ENCODE measurements at regions not wholly inside any gene's neighbourhood (a gene's known extent, or its start where the extent isn't known, plus 50 kb on each side); places are given as distances from the start of the nearest gene placed in this dataset.

GRCh38 chr19:22545751-22546150 is 88.4 kb upstream of the ZNF492 start:
- Histone ChIP-seq H3K4me1 (ENCODE audit: insufficient read depth, low read length) (no peaks in the 10 kb centered on the region), H3K36me3 (ENCODE audit: insufficient read depth, low read length) (no peaks in the 10 kb centered on the region), H3K27ac (ENCODE audit: low read depth, low read length) (no peak overlapping the region), H3K4me3 (ENCODE audit: low read length) (no peak overlapping the region), H3K27me3 (ENCODE audit: insufficient read depth, low read length, poor library complexity, severe bottlenecking) (no peaks in the 10 kb centered on the region), H3K9me3 (ENCODE audit: low read length) (no peaks in the 10 kb centered on the region)
- H3K4me3 Mint-ChIP-seq, result no peak overlapping the region
- no peak overlapping the region for H3K27ac Mint-ChIP-seq
- peaks cover 0 to 4% of the 10 kb centered on the region in 2 donors for H3K27me3 Mint-ChIP-seq
- POLR2A ChIA-PET, result no interaction called here
- CTCF ChIA-PET, result no interaction called here
- H3K9me3 Mint-ChIP-seq, result peaks cover 13 to 45% (median 32%) of the 10 kb centered on the region in 5 donors
- no peaks in the 10 kb centered on the region for H3K4me1 Mint-ChIP-seq
- DNase-seq, result no peak
- H3K36me3 Mint-ChIP-seq, result peaks cover 0 to 3% (median 0%) of the 10 kb centered on the region in 3 donors

- no peak overlapping the region for H3K4me3 ChIP-seq (ENCODE audit: low read length)
- H3K9me3 ChIP-seq (ENCODE audit: low read length), result no peaks in the 10 kb centered on the region
- ChIA-PET POLR2A (no interaction called here), CTCF (no interaction called here)
- no peaks in the 10 kb centered on the region for H3K4me1 ChIP-seq (ENCODE audit: insufficient read depth, low read length)
- peaks cover 0 to 2% of the 10 kb centered on the region in 2 donors for H3K27me3 Mint-ChIP-seq
- H3K4me1 Mint-ChIP-seq, result no peaks in the 10 kb centered on the region
- no peaks in the 10 kb centered on the region for H3K27me3 ChIP-seq (ENCODE audit: insufficient read depth, low read length, poor library complexity, severe bottlenecking)
- peaks cover 12 to 31% (median 20%) of the 10 kb centered on the region in 5 donors for H3K9me3 Mint-ChIP-seq
- H3K36me3 ChIP-seq (ENCODE audit: insufficient read depth, low read length), result no peaks in the 10 kb centered on the region
- no peak overlapping the region for H3K27ac ChIP-seq (ENCODE audit: low read depth, low read length)
- no peak for DNase-seq
- H3K36me3 Mint-ChIP-seq, result no peaks in the 10 kb centered on the region
- peak overlapping the region in 1 of 8 donors; percentile 33 for H3K27ac Mint-ChIP-seq
- H3K4me3 Mint-ChIP-seq, result no peak overlapping the region
Observed at GRCh38 chr19:22533761-22534160, 100.4 kb upstream of the ZNF492 start.

DNA sequence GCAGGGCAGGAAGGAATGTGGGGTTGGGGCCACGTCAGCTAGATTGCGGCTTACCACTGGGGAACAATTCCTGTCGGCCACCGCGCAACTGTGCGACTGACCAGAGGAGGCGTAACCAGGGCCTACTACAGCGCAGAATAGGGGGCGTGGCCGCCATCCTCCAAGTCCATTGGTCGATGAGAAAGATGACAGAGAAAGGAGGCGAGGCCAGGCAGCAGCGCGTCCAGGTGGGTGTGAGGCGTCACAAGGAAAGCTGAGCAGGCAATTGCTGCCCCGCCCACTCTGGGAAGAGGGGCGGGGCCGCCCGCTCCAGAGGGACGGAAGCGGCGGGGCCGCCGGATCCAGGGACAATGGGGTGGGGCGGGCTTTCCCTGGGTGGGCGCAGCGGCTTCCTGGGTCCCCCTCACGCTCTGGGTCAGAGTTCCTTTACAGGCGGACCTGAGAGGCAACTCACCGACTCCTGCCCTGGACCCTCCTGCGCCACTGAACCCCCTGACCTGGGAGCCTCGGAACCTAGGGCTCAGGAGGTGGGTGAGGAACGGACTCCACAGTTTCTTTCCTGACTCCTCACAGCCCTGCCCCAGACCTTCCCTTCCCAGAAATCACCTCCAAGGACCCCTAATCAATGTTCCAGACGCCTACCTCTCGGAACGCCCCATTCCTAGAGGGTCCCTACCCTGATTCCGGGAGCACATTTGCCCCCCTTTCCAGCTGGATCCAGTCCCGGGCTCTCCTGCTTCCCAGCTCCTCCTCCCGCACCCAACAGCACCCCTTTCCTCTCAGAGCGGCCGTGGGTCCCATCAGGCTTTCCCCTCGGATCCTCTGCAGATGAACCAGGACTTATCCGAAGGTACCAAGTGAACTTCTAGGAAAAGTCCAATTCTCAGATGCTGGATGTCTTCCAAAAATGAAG is 101.5 kb upstream of the ZNF492 start:
- ChIA-PET CTCF (no interaction called here), POLR2A (no interaction called here)
- H3K27me3 ChIP-seq (ENCODE audit: insufficient read depth, low read length, poor library complexity, severe bottlenecking), result no peaks in the 10 kb centered on the region
- no peaks in the 10 kb centered on the region for H3K36me3 ChIP-seq (ENCODE audit: insufficient read depth, low read length)
- H3K9me3 Mint-ChIP-seq, result peaks cover 14 to 25% (median 20%) of the 10 kb centered on the region in 5 donors
- H3K4me1 ChIP-seq (ENCODE audit: insufficient read depth, low read length), result no peaks in the 10 kb centered on the region
- no peak overlapping the region for H3K4me3 Mint-ChIP-seq
- no peak overlapping the region for H3K4me3 ChIP-seq (ENCODE audit: low read length)
- no peak overlapping the region for H3K27ac Mint-ChIP-seq
- no peak for DNase-seq
- H3K27me3 Mint-ChIP-seq, result peaks cover 0 to 2% of the 10 kb centered on the region in 2 donors
- no peak overlapping the region for H3K27ac ChIP-seq (ENCODE audit: low read depth, low read length)
- H3K4me1 Mint-ChIP-seq, result no peaks in the 10 kb centered on the region
- no peaks in the 10 kb centered on the region for H3K36me3 Mint-ChIP-seq
- H3K9me3 ChIP-seq (ENCODE audit: low read length), result no peaks in the 10 kb centered on the region

DNA sequence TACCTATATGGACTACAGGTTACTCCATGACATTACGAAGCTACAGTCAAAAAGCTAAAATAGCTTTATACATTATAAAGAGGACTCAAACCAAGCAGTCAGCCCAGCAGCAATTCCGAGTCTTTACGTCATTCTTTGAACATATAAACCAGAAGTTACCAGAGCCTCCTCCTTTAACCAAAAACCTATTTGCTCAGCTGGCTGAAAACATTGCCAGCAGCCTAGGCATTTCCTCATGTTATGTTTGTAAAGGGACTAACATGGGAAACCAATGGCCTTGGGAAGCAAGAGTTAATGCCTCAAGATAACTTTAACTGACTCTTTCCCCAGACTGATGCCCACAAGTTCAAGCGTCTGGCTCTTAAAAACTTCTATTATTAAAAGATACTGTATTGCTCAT is 104.1 kb upstream of the ZNF492 start:
- ChIA-PET POLR2A (no interaction called here), CTCF (no interaction called here)
- Mint-ChIP-seq H3K27me3 (peaks cover 0 to 2% of the 10 kb centered on the region in 2 donors), H3K9me3 (peaks cover 14 to 26% (median 16%) of the 10 kb centered on the region in 5 donors), H3K27ac (no peak overlapping the region), H3K4me1 (no peaks in the 10 kb centered on the region), H3K4me3 (no peak overlapping the region), H3K36me3 (peaks cover 0 to 2% (median 0%) of the 10 kb centered on the region in 3 donors)
- H3K4me1 ChIP-seq (ENCODE audit: insufficient read depth, low read length), result no peaks in the 10 kb centered on the region
- no peak overlapping the region for H3K4me3 ChIP-seq (ENCODE audit: low read length)
- H3K36me3 ChIP-seq (ENCODE audit: insufficient read depth, low read length), result no peaks in the 10 kb centered on the region
- no peaks in the 10 kb centered on the region for H3K9me3 ChIP-seq (ENCODE audit: low read length)
- H3K27ac ChIP-seq (ENCODE audit: low read depth, low read length), result no peak overlapping the region
- DNase-seq, result no peak
- no peaks in the 10 kb centered on the region for H3K27me3 ChIP-seq (ENCODE audit: insufficient read depth, low read length, poor library complexity, severe bottlenecking)

- Histone ChIP-seq H3K36me3 (ENCODE audit: insufficient read depth, low read length) (no peaks in the 10 kb centered on the region), H3K27me3 (ENCODE audit: insufficient read depth, low read length, poor library complexity, severe bottlenecking) (no peaks in the 10 kb centered on the region), H3K9me3 (ENCODE audit: low read length) (no peaks in the 10 kb centered on the region), H3K27ac (ENCODE audit: low read depth, low read length) (no peak overlapping the region), H3K4me1 (ENCODE audit: insufficient read depth, low read length) (no peaks in the 10 kb centered on the region), H3K4me3 (ENCODE audit: low read length) (no peak overlapping the region)
- POLR2A ChIA-PET, result no interaction called here
- Mint-ChIP-seq H3K27ac (no peak overlapping the region), H3K4me1 (no peaks in the 10 kb centered on the region), H3K27me3 (peaks cover 0 to 2% of the 10 kb centered on the region in 2 donors), H3K36me3 (peaks cover 0 to 2% (median 0%) of the 10 kb centered on the region in 3 donors), H3K9me3 (peaks cover 13 to 27% (median 18%) of the 10 kb centered on the region in 5 donors), H3K4me3 (no peak overlapping the region)
- CTCF ChIA-PET, result no interaction called here
- DNase-seq, result no peak
Observed at GRCh38 chr19:22528956-22529355, 105.2 kb upstream of the ZNF492 start.

- H3K9me3 Mint-ChIP-seq, result peaks cover 8 to 19% (median 14%) of the 10 kb centered on the region in 5 donors
- DNase-seq, result no peak
- no peaks in the 10 kb centered on the region for H3K4me1 ChIP-seq (ENCODE audit: insufficient read depth, low read length)
- H3K4me3 ChIP-seq (ENCODE audit: low read length), result no peak overlapping the region
- no peaks in the 10 kb centered on the region for H3K36me3 ChIP-seq (ENCODE audit: insufficient read depth, low read length)
- H3K4me3 Mint-ChIP-seq, result no peak overlapping the region
- CTCF ChIA-PET, result no interaction called here
- H3K36me3 Mint-ChIP-seq, result peaks cover 0 to 2% (median 0%) of the 10 kb centered on the region in 3 donors
- H3K27ac ChIP-seq (ENCODE audit: low read depth, low read length), result no peak overlapping the region
- no peaks in the 10 kb centered on the region for H3K27me3 ChIP-seq (ENCODE audit: insufficient read depth, low read length, poor library complexity, severe bottlenecking)
- peaks cover 0 to 1% of the 10 kb centered on the region in 2 donors for H3K27me3 Mint-ChIP-seq
- POLR2A ChIA-PET, result no interaction called here
- no peaks in the 10 kb centered on the region for H3K4me1 Mint-ChIP-seq
- no peak overlapping the region for H3K27ac Mint-ChIP-seq
- H3K9me3 ChIP-seq (ENCODE audit: low read length), result no peaks in the 10 kb centered on the region
Observed at GRCh38 chr19:22527554-22527953, 105.4 kb upstream of the ZNF98 start.

DNA sequence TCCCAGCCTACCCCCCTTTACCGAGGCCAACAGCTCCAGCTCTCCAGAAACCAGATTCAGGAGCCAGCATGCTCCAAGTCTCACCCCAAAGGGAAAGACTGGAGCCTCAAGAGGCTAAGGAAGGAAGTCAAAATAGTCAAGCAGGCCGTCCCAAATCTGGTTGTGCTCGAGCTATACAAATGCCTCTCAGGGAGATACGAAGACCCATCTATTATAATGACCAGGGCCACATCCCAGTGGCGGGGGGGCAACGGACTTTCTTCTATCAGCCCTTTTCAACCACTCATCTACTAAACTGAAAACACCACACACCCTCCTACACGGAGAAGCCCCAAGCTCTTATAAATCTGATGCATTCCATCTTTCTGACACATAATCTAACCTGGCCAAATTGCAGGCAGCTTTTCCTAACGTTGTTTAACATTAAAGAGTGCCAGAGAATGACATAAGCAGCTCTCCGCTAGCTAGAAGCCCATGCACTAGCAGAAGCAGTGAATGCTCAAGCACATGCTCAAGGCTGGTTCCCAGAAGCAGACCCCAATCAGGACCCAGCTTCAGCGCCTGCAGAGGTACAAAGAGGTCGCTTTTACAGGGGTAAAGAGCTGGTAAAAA is 104.6 kb upstream of the ZNF98 start:
- H3K27ac ChIP-seq (ENCODE audit: low read depth, low read length), result no peak overlapping the region
- Mint-ChIP-seq H3K27me3 (peaks cover 0 to 1% of the 10 kb centered on the region in 2 donors), H3K27ac (no peak overlapping the region), H3K4me3 (no peak overlapping the region), H3K36me3 (peaks cover 0 to 2% (median 0%) of the 10 kb centered on the region in 3 donors), H3K9me3 (peaks cover 8 to 17% (median 13%) of the 10 kb centered on the region in 5 donors), H3K4me1 (no peaks in the 10 kb centered on the region)
- H3K4me3 ChIP-seq (ENCODE audit: low read length), result no peak overlapping the region
- CTCF ChIA-PET, result no interaction called here
- H3K36me3 ChIP-seq (ENCODE audit: insufficient read depth, low read length), result no peaks in the 10 kb centered on the region
- no peak for DNase-seq
- POLR2A ChIA-PET, result no interaction called here
- no peaks in the 10 kb centered on the region for H3K4me1 ChIP-seq (ENCODE audit: insufficient read depth, low read length)
- H3K9me3 ChIP-seq (ENCODE audit: low read length), result no peaks in the 10 kb centered on the region
- no peaks in the 10 kb centered on the region for H3K27me3 ChIP-seq (ENCODE audit: insufficient read depth, low read length, poor library complexity, severe bottlenecking)

DNA sequence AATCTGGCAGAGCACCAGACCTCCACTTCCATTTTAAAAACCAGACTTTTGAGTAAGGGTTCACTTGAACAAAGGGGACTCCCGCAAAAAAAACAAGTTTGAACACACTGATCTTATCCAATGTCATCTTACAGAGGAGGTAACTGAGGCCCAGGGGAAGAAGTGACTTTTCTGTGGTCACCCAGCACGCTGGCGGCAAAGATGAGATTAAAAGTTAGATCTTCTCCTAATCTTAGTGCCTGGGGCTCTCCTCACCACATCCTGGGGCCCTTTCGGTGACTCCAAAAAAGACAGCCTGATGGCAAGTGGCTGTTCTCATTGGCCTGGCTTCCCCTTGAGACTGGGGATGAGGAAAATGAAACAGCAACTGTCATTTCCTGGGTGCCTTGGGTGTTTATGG is 101.8 kb upstream of the ZNF98 start:
- Mint-ChIP-seq H3K36me3 (peaks cover 0 to 2% (median 0%) of the 10 kb centered on the region in 3 donors), H3K4me1 (no peaks in the 10 kb centered on the region), H3K27ac (no peak overlapping the region), H3K4me3 (no peak overlapping the region), H3K9me3 (peaks cover 15 to 26% (median 20%) of the 10 kb centered on the region in 5 donors), H3K27me3 (no peaks in the 10 kb centered on the region)
- Histone ChIP-seq H3K27me3 (ENCODE audit: insufficient read depth, low read length, poor library complexity, severe bottlenecking) (no peaks in the 10 kb centered on the region), H3K36me3 (ENCODE audit: insufficient read depth, low read length) (no peaks in the 10 kb centered on the region), H3K27ac (ENCODE audit: low read depth, low read length) (no peak overlapping the region), H3K4me3 (ENCODE audit: low read length) (no peak overlapping the region), H3K9me3 (ENCODE audit: low read length) (no peaks in the 10 kb centered on the region), H3K4me1 (ENCODE audit: insufficient read depth, low read length) (no peaks in the 10 kb centered on the region)
- no peak for DNase-seq
- ChIA-PET POLR2A (no interaction called here), CTCF (no interaction called here)
